Prostate gland (tissue), 2 donors: ENCODE measurements at regions not wholly inside any gene's neighbourhood (a gene's known extent, or its start where the extent isn't known, plus 50 kb on each side); places are given as distances from the start of the nearest gene placed in this dataset.

Experiments used
- DNase-seq: peaks from one replicate; pipeline ENCODE4 v3.0.0-alpha.2; 2019; ENCODE audit warnings: low spot score
- H3K27ac ChIP-seq, 2 donors: fragments of 200-600 bp; sonication (generic); 2 replicates each; pipeline ENCODE4 v1.5.1; 2017 to 2019
- H3K27me3 ChIP-seq: fragments of 200-600 bp; sonication (generic); replicated peaks from 2 replicates; pipeline ENCODE4 v1.5.1; 2019; ENCODE audit not compliant: insufficient read depth
- H3K36me3 ChIP-seq, 2 donors: fragments of 200-600 bp; sonication (generic); 1 replicate in 1 of 2; 2 replicates in 1 of 2; pipeline versions ENCODE4 v1.5.1 to v1.8.1; 2017 to 2019
- H3K4me1 ChIP-seq: fragments of 200-600 bp; sonication (generic); replicated peaks from 2 replicates; pipeline ENCODE4 v1.5.1; 2019
- H3K4me3 ChIP-seq, 2 donors: fragments of 200-600 bp; sonication (generic); 2 replicates each; pipeline ENCODE4 v1.5.1; 2017 to 2019
- H3K9me3 ChIP-seq: fragments of 200-600 bp; sonication (generic); 2 replicates; pipeline ENCODE4 v1.5.1; 2017
- POLR2A ChIP-seq: fragments of 450-650 bp; IDR thresholded peaks from one replicate; pipeline ENCODE4 v1.6.1; 2016; ENCODE audit warnings: antibody characterized with exemption, mild to moderate bottlenecking
- POLR2AphosphoS5 ChIP-seq: sonication (generic); formaldehyde crosslinking; IDR thresholded peaks from one replicate; pipeline ENCODE4 v1.6.1; 2017; ENCODE audit warnings: antibody characterized with exemption
- WGBS: methylation state at CpG from one replicate; pipeline ENCODE4 v1.1.5; 2018; 5-methylcytosine and 5-hydroxymethylcytosine counted together
- intact Hi-C: fragments of 100-400 bp; cut with DNase I; formaldehyde crosslinking; loops from one replicate; pipeline ENCODE4 v1.14.2; 2022
- TF ChIP-seq, protein P1 (sequence below), 4 experiments: fragments of 200-600 bp in 2 of 4; fragments of 450-650 bp in 2 of 4; sonication (generic) in 2 of 4; IDR thresholded peaks; 1 replicate in 3 of 4; 2 replicates in 1 of 4; pipeline ENCODE4 v1.5.1; 2016 to 2019; ENCODE audit warnings: antibody characterized with exemption in 4 of 4, mild to moderate bottlenecking in 2 of 4, moderate library complexity in 2 of 4

DNA sequence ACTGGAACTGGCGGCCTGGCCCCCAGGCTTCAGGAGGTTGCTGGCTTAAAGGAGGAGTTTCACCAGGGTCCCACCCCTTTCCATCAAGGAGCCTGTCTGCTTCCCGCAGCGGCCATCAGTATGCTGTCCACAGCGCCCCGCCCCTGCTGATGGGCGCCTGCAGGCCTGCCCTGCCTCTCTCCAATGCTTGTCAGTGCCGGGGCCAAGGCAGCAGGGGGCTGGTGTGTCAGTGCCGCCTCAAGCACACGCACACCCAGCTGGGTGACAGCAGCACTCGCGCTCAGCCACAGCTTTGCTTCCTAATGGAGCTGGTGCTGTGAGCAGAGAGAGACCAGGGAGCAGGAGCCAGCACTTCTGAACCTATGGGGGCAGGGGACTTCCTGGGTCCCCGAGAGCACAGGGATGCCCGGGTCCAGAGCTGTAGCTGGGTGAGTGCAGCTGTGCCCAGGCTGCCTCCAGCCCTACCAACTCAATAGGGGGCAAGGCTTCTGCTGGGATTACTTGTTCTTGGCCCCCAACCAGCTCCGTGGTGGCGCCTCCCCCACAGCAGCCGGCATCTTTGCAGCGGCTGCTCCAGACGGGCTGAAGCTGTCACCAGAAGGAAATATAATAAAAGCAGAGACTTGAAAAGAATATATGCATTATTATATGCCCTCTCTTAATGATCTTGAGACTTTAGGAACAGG is 377.2 kb upstream of the LRATD1 start:
- Histone ChIP-seq H3K4me1 (no peaks in the 10 kb centered on the region), H3K36me3 (no peaks in the 10 kb centered on the region), H3K27ac (no peak overlapping the region), H3K9me3 (no peaks in the 10 kb centered on the region), H3K4me3 (no peak overlapping the region), H3K27me3 (no peaks in the 10 kb centered on the region)
- no peak for TF ChIP-seq POLR2AphosphoS5
- TF ChIP-seq, protein P1, sequence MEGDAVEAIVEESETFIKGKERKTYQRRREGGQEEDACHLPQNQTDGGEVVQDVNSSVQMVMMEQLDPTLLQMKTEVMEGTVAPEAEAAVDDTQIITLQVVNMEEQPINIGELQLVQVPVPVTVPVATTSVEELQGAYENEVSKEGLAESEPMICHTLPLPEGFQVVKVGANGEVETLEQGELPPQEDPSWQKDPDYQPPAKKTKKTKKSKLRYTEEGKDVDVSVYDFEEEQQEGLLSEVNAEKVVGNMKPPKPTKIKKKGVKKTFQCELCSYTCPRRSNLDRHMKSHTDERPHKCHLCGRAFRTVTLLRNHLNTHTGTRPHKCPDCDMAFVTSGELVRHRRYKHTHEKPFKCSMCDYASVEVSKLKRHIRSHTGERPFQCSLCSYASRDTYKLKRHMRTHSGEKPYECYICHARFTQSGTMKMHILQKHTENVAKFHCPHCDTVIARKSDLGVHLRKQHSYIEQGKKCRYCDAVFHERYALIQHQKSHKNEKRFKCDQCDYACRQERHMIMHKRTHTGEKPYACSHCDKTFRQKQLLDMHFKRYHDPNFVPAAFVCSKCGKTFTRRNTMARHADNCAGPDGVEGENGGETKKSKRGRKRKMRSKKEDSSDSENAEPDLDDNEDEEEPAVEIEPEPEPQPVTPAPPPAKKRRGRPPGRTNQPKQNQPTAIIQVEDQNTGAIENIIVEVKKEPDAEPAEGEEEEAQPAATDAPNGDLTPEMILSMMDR (IDR thresholded peaks at IDR 0.05) = no peak
- no peak for TF ChIP-seq POLR2A
- intact Hi-C loops = no loop called here
- no peak for DNase-seq
- WGBS = 96% methylated on average over 18 of the region's 18 CpGs

DNA sequence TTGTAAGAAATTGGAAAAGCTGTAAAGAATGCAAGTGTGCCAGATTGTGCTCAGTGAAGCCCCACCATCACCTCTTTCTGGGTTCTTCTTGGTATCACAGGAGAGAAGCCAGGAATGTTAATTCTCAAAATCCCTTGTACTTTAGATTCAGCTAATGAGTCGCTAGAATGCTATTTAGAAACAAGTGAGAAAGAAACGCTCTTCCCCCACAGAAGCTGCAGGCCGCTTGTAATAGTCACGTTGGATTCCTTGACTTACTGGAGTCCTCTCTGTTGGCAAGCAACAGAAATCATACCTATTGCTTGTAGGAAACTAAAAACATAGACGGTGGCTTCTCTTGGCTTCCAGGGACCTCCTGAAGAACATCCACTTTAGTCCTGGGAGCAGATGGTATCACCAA is 375.6 kb upstream of the LRATD1 start:
- no peak overlapping the region for H3K4me3 ChIP-seq
- no peaks in the 10 kb centered on the region for H3K36me3 ChIP-seq
- no peak for DNase-seq
- intact Hi-C loops = no loop called here
- TF ChIP-seq, protein P1 (IDR thresholded peaks at IDR 0.05) = no peak
- TF ChIP-seq POLR2AphosphoS5 = no peak
- TF ChIP-seq POLR2A = no peak
- no peaks in the 10 kb centered on the region for H3K4me1 ChIP-seq
- H3K27me3 ChIP-seq = no peaks in the 10 kb centered on the region
- H3K27ac ChIP-seq = no peak overlapping the region
- no peaks in the 10 kb centered on the region for H3K9me3 ChIP-seq
- WGBS = 89% methylated on average over 5 of the region's 5 CpGs

DNA sequence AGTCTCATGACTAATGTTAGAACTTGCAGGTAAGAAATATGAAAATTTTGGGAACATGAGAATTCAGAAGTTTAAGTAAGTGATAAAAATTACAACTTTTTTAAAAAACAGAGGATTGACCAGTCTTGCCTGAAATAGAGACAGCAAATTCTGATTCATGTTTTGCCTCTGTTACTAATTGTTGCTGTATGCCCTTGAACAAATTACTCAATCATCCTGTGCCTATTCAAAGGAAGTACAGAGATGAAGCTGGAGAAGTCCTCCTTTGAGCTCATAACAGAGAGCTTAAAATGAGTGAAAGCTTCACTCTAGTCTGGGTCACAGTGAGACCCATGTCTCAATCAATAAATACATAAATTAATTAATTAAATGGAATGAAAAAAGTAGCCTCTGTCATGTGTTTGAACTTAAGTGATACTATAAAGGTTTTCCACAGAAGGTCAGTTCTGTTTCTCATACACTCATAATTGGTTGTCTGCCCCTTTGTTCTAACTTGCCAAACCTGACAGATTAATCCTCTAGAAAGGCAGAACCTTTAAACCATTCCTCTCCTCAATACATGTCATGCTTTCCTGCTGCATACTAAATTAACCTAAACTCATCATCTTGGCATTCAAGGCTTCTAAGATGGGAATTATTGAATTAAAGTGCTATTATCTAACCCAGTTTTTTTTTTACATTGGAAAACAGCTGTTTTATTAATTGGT is 374.6 kb upstream of the LRATD1 start:
- Histone ChIP-seq H3K27me3 (no peaks in the 10 kb centered on the region), H3K36me3 (no peaks in the 10 kb centered on the region), H3K4me3 (no peak overlapping the region), H3K9me3 (no peaks in the 10 kb centered on the region), H3K4me1 (no peaks in the 10 kb centered on the region), H3K27ac (no peak overlapping the region)
- intact Hi-C loops = no loop called here
- no peak for DNase-seq
- no peak for TF ChIP-seq POLR2A
- TF ChIP-seq POLR2AphosphoS5 = no peak
- TF ChIP-seq, protein P1 (IDR thresholded peaks at IDR 0.05) = no peak

DNA sequence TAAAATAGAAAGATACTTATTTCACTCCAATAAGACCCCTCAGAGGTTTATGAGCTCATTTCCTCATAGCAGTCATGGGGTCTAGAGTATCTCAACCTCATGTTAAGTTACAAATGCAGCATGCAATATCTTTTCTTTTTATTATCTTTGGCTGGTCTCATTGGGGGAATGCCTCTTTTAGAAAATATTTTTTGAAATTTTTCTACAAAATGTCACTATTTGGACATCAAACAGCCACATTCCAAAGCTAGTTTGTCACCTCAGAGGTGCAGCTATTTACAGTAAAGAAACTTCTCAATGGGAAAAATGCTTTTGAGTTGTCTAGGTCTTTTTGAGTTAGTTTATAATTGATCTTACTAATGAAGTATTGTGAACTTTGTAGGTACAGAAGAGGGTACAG is 370.7 kb upstream of the LRATD1 start:
- no peaks in the 10 kb centered on the region for H3K4me1 ChIP-seq
- H3K27ac ChIP-seq = no peak overlapping the region
- H3K36me3 ChIP-seq = no peaks in the 10 kb centered on the region
- no peak overlapping the region for H3K4me3 ChIP-seq
- DNase-seq = no peak
- TF ChIP-seq POLR2AphosphoS5 (no peak), POLR2A (no peak)
- TF ChIP-seq, protein P1 (IDR thresholded peaks at IDR 0.05) = no peak
- H3K9me3 ChIP-seq = no peaks in the 10 kb centered on the region
- intact Hi-C loops = no loop called here
- H3K27me3 ChIP-seq = no peaks in the 10 kb centered on the region

DNA sequence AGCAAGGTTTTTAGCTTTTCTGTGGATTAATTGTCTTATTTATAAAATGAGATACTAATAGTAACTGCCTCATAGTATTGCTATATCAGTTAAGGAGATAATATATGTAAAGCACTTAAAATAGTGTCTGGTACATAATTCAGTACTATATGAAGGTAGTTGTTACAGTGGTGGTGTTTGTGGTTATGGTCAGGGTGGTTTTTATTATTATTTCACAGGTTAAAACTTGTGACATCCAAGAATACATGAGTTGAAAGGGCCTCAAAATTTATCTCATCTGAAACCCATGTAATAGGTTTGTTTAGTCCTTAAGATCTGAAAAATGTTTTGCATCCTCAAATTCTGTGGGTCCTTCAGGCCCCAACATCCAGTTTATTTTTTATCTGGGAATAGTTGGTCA is 369.5 kb upstream of the LRATD1 start:
- Histone ChIP-seq H3K36me3 (no peaks in the 10 kb centered on the region), H3K27ac (no peak overlapping the region), H3K9me3 (no peaks in the 10 kb centered on the region), H3K4me1 (no peaks in the 10 kb centered on the region), H3K4me3 (no peak overlapping the region), H3K27me3 (no peaks in the 10 kb centered on the region)
- intact Hi-C loops = no loop called here
- DNase-seq = no peak
- TF ChIP-seq, protein P1 (IDR thresholded peaks at IDR 0.05) = no peak
- TF ChIP-seq POLR2A (no peak), POLR2AphosphoS5 (no peak)
